Astrocyte of the spinal cord (primary cell): ENCODE measurements at regions not wholly inside any gene's neighbourhood (a gene's known extent, or its start where the extent isn't known, plus 50 kb on each side); places are given as distances from the start of the nearest gene placed in this dataset.

Experiments used
- DNase-seq: peaks from one replicate; pipeline ENCODE4 v3.0.0; 2011; ENCODE audit warnings: low read depth, low spot score
- H3K4me3 ChIP-seq: 2 replicates; pipeline ENCODE4 v1.5.1; 2011; ENCODE audit warnings: low read depth, mild to moderate bottlenecking, low read length, moderate library complexity
- in situ Hi-C: cut with HindIII; loops from 2 replicates; pipeline ENCODE4 v1.10.0; 2017; ENCODE audit warnings: low sequenced_read_pairs
- TF ChIP-seq, protein P1 (sequence below): IDR thresholded peaks from 2 replicates; pipeline ENCODE4 v1.5.1; 2012; ENCODE audit warnings: low read depth, mild to moderate bottlenecking, low read length, inconsistent platforms

DNA sequence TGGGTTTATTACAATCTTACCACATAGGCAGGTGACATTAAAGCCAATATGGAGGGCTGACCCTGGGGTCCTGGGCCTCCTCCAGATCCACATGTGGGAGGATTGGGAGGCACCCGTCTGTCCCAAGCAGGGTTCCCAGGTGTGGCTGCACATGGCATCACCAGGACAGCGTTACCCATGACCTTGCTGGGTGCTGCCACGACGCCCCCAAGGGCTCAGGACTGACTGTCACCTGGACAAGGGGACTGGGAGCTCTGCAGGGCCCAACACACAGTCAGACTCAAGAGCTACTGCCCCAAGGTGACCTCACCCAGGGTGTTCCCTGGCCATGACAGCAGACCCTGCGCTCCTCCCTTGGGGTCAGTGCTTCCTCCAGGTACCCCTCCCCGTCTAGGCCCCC, 437.4 kb upstream of the MYT1L start:
- in situ Hi-C loops: no loop called here

DNA sequence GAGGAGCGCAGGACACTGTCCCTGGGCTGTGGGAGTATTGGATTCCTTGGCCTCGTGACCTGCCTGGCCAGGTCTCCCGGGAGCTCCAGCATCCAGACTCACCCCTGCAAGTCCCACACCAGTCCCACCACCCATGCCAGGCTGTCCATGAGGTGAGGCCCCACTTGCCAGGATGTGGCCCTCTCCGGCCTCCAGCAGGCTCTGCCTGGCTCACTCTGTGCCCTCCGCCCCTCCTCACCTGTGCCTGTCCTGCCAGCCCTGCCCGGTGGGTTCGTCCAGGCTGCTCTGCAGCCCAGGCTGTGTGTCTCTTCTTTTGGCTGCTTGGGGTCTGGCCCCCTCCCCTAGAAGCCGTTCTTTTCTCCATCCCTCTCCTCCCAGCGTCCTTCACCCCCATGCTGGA, 436.8 kb upstream of the MYT1L start:
- TF ChIP-seq, protein P1, sequence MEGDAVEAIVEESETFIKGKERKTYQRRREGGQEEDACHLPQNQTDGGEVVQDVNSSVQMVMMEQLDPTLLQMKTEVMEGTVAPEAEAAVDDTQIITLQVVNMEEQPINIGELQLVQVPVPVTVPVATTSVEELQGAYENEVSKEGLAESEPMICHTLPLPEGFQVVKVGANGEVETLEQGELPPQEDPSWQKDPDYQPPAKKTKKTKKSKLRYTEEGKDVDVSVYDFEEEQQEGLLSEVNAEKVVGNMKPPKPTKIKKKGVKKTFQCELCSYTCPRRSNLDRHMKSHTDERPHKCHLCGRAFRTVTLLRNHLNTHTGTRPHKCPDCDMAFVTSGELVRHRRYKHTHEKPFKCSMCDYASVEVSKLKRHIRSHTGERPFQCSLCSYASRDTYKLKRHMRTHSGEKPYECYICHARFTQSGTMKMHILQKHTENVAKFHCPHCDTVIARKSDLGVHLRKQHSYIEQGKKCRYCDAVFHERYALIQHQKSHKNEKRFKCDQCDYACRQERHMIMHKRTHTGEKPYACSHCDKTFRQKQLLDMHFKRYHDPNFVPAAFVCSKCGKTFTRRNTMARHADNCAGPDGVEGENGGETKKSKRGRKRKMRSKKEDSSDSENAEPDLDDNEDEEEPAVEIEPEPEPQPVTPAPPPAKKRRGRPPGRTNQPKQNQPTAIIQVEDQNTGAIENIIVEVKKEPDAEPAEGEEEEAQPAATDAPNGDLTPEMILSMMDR: no peak
- no peak overlapping the region for H3K4me3 ChIP-seq
- in situ Hi-C loops: no loop called here
- no peak for DNase-seq

More for the DNA sequence above, 437.4 kb upstream of the MYT1L start:
- TF ChIP-seq, protein P1: no peak
- no peak overlapping the region for H3K4me3 ChIP-seq
- no peak for DNase-seq

DNA sequence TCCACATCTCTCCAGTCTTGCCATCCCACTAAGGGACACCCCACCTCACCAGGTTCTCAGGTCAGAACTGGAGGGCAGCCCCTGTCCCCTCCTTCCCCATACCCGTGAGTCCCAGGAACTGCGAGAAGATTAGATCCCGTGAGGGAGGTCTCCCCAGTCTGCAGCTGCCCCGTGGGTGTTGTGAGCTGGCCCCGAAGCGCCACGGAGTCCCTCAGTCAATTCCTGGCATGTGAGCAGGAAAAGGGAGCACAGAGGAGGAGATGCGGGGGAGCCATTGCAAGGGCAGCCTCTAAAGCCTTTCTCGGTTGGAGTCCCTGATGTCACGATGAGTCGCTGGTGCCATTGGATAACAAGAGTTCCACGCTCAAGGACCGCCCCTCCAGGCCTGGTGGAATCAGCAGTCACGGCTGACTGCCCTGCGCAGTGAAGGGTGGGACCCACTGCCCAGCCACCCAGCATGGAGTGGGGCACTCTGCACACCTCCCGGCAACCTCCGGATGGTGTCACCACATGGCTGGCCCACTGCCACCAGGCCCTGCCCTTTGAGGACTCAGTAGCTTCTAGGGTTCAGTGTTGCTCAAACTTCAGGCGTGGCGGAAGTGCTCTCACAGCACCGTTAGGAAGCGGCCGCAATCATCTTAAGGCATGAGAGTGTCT, 434.9 kb upstream of the MYT1L start:
- H3K4me3 ChIP-seq: no peak overlapping the region
- TF ChIP-seq, protein P1: no peak
- no peak for DNase-seq
- in situ Hi-C loops: no loop called here

DNA sequence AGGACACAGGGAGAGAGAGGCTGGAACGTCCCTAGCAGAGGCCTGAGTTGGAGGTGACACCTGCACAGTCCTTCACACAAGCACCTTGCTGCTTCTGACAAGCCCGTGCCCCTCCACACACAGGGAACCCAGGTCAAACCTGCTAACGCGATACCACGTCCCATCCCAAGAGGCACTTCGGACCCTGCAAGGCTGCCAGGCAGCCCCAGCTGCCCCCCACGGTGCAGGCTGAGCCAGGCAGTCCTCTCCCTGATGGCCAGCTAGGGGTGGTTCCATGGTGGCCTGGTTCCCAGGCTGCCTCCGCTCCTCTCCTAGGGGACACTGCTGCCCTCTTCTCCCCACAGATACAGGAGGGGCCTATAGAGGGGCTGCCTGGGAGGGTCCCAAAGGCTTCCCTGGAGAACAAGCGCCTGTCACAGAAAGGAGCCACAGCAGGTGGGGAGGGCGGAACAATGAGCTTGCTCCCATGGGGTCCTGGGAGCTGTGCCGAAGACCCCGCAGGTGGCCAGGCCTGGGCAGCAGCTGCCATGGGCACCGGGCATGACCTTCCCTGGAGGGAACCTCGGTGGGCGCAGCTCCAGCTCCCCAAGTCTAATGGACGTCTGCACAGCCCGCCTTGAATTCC, 434.2 kb upstream of the MYT1L start:
- DNase-seq: no peak
- TF ChIP-seq, protein P1: no peak
- in situ Hi-C loops: no loop called here
- no peak overlapping the region for H3K4me3 ChIP-seq

DNA sequence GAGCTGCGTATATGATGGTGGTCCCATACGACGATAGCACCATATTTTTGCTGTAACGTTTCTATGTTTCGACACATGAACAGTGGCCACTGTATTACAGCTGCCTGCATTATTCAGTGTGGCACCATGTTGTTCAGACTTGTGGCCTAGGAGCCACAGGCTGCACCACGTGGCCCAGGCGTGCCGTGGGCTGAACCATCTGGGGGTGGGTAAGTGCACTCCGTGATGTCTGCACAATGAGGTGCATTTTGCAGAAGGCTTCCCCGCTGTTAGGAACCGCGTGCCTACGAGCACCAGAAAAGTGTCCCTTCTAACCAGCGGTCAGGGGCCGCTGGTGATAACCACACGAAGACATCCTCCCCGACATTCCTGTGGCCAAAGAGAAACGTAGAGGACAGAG, 433.7 kb upstream of the MYT1L start:
- DNase-seq: no peak
- no peak overlapping the region for H3K4me3 ChIP-seq
- TF ChIP-seq, protein P1: no peak
- in situ Hi-C loops: no loop called here

DNA sequence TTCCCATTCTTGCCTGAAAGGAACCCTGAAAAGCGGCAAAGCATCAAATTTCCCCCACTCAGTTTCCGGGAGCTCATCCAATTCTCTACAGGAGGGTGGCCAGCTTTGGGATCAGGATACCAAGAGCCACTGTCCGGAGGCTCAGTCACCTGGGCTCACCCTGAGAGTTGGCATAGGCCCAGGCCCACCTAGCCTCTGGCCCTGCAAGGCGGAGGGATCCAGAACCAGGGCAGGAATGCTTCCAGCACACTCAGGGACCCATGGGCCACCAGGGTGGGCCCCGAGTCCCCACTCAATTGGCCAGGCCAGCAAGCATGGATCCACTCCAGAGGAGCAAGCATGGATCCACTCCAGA, 432.9 kb upstream of the MYT1L start:
- TF ChIP-seq, protein P1: no peak
- no peak for DNase-seq
- H3K4me3 ChIP-seq: no peak overlapping the region
- in situ Hi-C loops: no loop called here
